Stomach smooth muscle (tissue), 2 donors: ENCODE measurements at regions not wholly inside any gene's neighbourhood (a gene's known extent, or its start where the extent isn't known, plus 50 kb on each side); places are given as distances from the start of the nearest gene placed in this dataset.

ENCODE experiments used
- H3K27ac ChIP-seq: one replicate; pipeline ENCODE4 v1.7.0; 2013; ENCODE audit warnings: mild to moderate bottlenecking, low read length, inconsistent platforms
- H3K27me3 ChIP-seq, 2 donors: one replicate each; pipeline ENCODE4 v1.7.0; 2013; ENCODE audit warnings: low read length in 2 of 2; ENCODE audit not compliant: insufficient read depth in 2 of 2, control insufficient read depth in 1 of 2
- H3K36me3 ChIP-seq, 2 donors: one replicate each; pipeline ENCODE4 v1.7.0; 2013; ENCODE audit warnings: low read length in 2 of 2; ENCODE audit not compliant: control insufficient read depth in 2 of 2, insufficient read depth in 2 of 2
- H3K4me1 ChIP-seq: one replicate; pipeline ENCODE4 v1.7.0; 2013; ENCODE audit warnings: low read length; ENCODE audit not compliant: control insufficient read depth, insufficient read depth
- H3K4me3 ChIP-seq, 2 donors: one replicate each; pipeline ENCODE4 v1.7.0; 2013; ENCODE audit warnings: low read length in 2 of 2
- H3K9ac ChIP-seq, 2 donors: one replicate each; pipeline ENCODE4 v1.7.0; 2013; ENCODE audit warnings: low read length in 2 of 2, mild to moderate bottlenecking in 1 of 2
- H3K9me3 ChIP-seq, 2 donors: one replicate each; pipeline ENCODE4 v1.7.0; 2013; ENCODE audit warnings: low read length in 2 of 2; ENCODE audit not compliant: control insufficient read depth in 2 of 2
- donor health status: healthy.
- donor health status: Pancreatic carcinoma.

GRCh38 chr1:81635816-81636215 is 164.9 kb upstream of the ADGRL2 start:
- no peaks in the 10 kb centered on the region for H3K36me3 ChIP-seq
- no peaks in the 10 kb centered on the region for H3K27me3 ChIP-seq
- no peaks in the 10 kb centered on the region for H3K4me1 ChIP-seq
- H3K9me3 ChIP-seq, result no peaks in the 10 kb centered on the region
- no peak overlapping the region for H3K27ac ChIP-seq
- no peak overlapping the region for H3K4me3 ChIP-seq
- H3K9ac ChIP-seq, result no peak overlapping the region

GRCh38 chr1:81634294-81634693 is 166.4 kb upstream of the ADGRL2 start:
- no peak overlapping the region for H3K4me3 ChIP-seq

GRCh38 chr1:81619156-81619555 is 181.6 kb upstream of the ADGRL2 start:
- Histone ChIP-seq H3K4me3 (no peak overlapping the region), H3K4me1 (no peaks in the 10 kb centered on the region)

More at GRCh38 chr1:81634294-81634693, 166.4 kb upstream of the ADGRL2 start:
- Histone ChIP-seq H3K9ac (no peak overlapping the region), H3K27me3 (no peaks in the 10 kb centered on the region), H3K9me3 (no peaks in the 10 kb centered on the region), H3K36me3 (no peaks in the 10 kb centered on the region), H3K4me1 (no peaks in the 10 kb centered on the region), H3K27ac (no peak overlapping the region)

GRCh38 chr1:81618376-81618775 is 182.4 kb upstream of the ADGRL2 start:
- no peaks in the 10 kb centered on the region for H3K36me3 ChIP-seq
- no peaks in the 10 kb centered on the region for H3K4me1 ChIP-seq
- H3K27me3 ChIP-seq, result no peaks in the 10 kb centered on the region
- no peaks in the 10 kb centered on the region for H3K9me3 ChIP-seq
- no peak overlapping the region for H3K9ac ChIP-seq
- H3K27ac ChIP-seq, result no peak overlapping the region
- H3K4me3 ChIP-seq, result no peak overlapping the region

More at GRCh38 chr1:81619156-81619555, 181.6 kb upstream of the ADGRL2 start:
- Histone ChIP-seq H3K27me3 (no peaks in the 10 kb centered on the region), H3K9ac (no peak overlapping the region), H3K9me3 (no peaks in the 10 kb centered on the region), H3K27ac (no peak overlapping the region), H3K36me3 (no peaks in the 10 kb centered on the region)

- Histone ChIP-seq H3K9ac (no peak overlapping the region), H3K4me3 (no peak overlapping the region), H3K27me3 (no peaks in the 10 kb centered on the region), H3K4me1 (no peaks in the 10 kb centered on the region), H3K27ac (no peak overlapping the region), H3K9me3 (no peaks in the 10 kb centered on the region), H3K36me3 (no peaks in the 10 kb centered on the region)
Observed at GRCh38 chr1:81617308-81617967, 183.3 kb upstream of the ADGRL2 start.

GRCh38 chr1:81613803-81614202 is 186.9 kb upstream of the ADGRL2 start:
- Histone ChIP-seq H3K27ac (no peak overlapping the region), H3K36me3 (no peaks in the 10 kb centered on the region), H3K27me3 (no peaks in the 10 kb centered on the region), H3K9me3 (no peaks in the 10 kb centered on the region), H3K9ac (no peak overlapping the region), H3K4me3 (no peak overlapping the region), H3K4me1 (no peaks in the 10 kb centered on the region)

- H3K36me3 ChIP-seq, result no peaks in the 10 kb centered on the region
- H3K9me3 ChIP-seq, result no peaks in the 10 kb centered on the region
- H3K27ac ChIP-seq, result no peak overlapping the region
- no peaks in the 10 kb centered on the region for H3K4me1 ChIP-seq
- H3K27me3 ChIP-seq, result no peaks in the 10 kb centered on the region
- no peak overlapping the region for H3K9ac ChIP-seq
- no peak overlapping the region for H3K4me3 ChIP-seq
Observed at GRCh38 chr1:81607924-81608323, 192.8 kb upstream of the ADGRL2 start.

- Histone ChIP-seq H3K4me1 (no peaks in the 10 kb centered on the region), H3K27me3 (no peaks in the 10 kb centered on the region), H3K4me3 (no peak overlapping the region), H3K27ac (no peak overlapping the region), H3K9me3 (no peaks in the 10 kb centered on the region), H3K36me3 (no peaks in the 10 kb centered on the region), H3K9ac (no peak overlapping the region)
Observed at GRCh38 chr1:81607086-81607485, 193.6 kb upstream of the ADGRL2 start.

- Histone ChIP-seq H3K9me3 (no peaks in the 10 kb centered on the region), H3K4me3 (no peak overlapping the region)
Observed at GRCh38 chr1:81606656-81607055, 194.1 kb upstream of the ADGRL2 start.

GRCh38 chr1:81605023-81605422 is 195.7 kb upstream of the ADGRL2 start:
- no peak overlapping the region for H3K27ac ChIP-seq
- no peak overlapping the region for H3K4me3 ChIP-seq
- no peaks in the 10 kb centered on the region for H3K4me1 ChIP-seq
- no peaks in the 10 kb centered on the region for H3K36me3 ChIP-seq
- H3K9me3 ChIP-seq, result no peaks in the 10 kb centered on the region
- H3K9ac ChIP-seq, result no peak overlapping the region
- H3K27me3 ChIP-seq, result no peaks in the 10 kb centered on the region

More at GRCh38 chr1:81606656-81607055, 194.1 kb upstream of the ADGRL2 start:
- Histone ChIP-seq H3K4me1 (no peaks in the 10 kb centered on the region), H3K36me3 (no peaks in the 10 kb centered on the region), H3K27ac (no peak overlapping the region), H3K9ac (no peak overlapping the region), H3K27me3 (no peaks in the 10 kb centered on the region)

GRCh38 chr1:81600878-81601622 is 199.7 kb upstream of the ADGRL2 start:
- no peaks in the 10 kb centered on the region for H3K36me3 ChIP-seq
- H3K9me3 ChIP-seq, result no peaks in the 10 kb centered on the region
- H3K4me3 ChIP-seq, result no peak overlapping the region
- H3K27me3 ChIP-seq, result no peaks in the 10 kb centered on the region
- no peak overlapping the region for H3K27ac ChIP-seq
- no peak overlapping the region for H3K9ac ChIP-seq
- no peaks in the 10 kb centered on the region for H3K4me1 ChIP-seq
